Heart left ventricle (tissue), 13 donors: ENCODE measurements at regions not wholly inside any gene's neighbourhood (a gene's known extent, or its start where the extent isn't known, plus 50 kb on each side); places are given as distances from the start of the nearest gene placed in this dataset.

ENCODE experiments used
- POLR2A ChIP-seq, 2 donors: fragments of 450-650 bp; IDR thresholded peaks; one replicate each; pipeline ENCODE4 v1.6.1; 2017; ENCODE audit warnings: antibody characterized with exemption in 2 of 2, mild to moderate bottlenecking in 2 of 2, moderate library complexity in 2 of 2
- TF ChIP-seq, protein P1 (sequence below), 12 donors: fragments of 200-600 bp; sonication (generic) in 4 of 12; IDR thresholded peaks; one replicate each; pipeline versions ENCODE4 v1.5.0 to v1.8.0; 2018 to 2022; ENCODE audit warnings: antibody characterized with exemption in 12 of 12, mild to moderate bottlenecking in 5 of 12
- donor health status: ischemic (EF 13 %, LVEDD 7.1; RV severe dilation, severe dysfunction).
- donor health status: DM: no; HTN: yes; CAD: no.
- donor health status: DM: no; HTN: no; CAD: no.
- donor health status: ischemic (EF 25% LVEDD 6.9; RV normal size, moderate dysfunction).
- donor health status: ischemic (EF 25% LVEDD 5.7; RV mildly dilated, moderate dysfunction).
- donor health status: ischemic (EF 35%, LVEDD 5.7; RV mildly dilated, moderate dysfunction).
- donor health status: nonischemic (EF 11% LVEDD 7.7; RV severe dilation, severe dysfunction).
- donor health status: DM: yes; HTN: yes; CAD: no.
- donor health status: PGD.
- donor health status: ischemic (EF 29% LVEDD 5.4; RV normal size, mild dysfunction).
- donor health status: nonischemic (EF 23%, LVEDD 6.1; RV moderate dilation, normal function).

- TF ChIP-seq, protein P1, sequence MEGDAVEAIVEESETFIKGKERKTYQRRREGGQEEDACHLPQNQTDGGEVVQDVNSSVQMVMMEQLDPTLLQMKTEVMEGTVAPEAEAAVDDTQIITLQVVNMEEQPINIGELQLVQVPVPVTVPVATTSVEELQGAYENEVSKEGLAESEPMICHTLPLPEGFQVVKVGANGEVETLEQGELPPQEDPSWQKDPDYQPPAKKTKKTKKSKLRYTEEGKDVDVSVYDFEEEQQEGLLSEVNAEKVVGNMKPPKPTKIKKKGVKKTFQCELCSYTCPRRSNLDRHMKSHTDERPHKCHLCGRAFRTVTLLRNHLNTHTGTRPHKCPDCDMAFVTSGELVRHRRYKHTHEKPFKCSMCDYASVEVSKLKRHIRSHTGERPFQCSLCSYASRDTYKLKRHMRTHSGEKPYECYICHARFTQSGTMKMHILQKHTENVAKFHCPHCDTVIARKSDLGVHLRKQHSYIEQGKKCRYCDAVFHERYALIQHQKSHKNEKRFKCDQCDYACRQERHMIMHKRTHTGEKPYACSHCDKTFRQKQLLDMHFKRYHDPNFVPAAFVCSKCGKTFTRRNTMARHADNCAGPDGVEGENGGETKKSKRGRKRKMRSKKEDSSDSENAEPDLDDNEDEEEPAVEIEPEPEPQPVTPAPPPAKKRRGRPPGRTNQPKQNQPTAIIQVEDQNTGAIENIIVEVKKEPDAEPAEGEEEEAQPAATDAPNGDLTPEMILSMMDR (IDR thresholded peaks at IDR 0.05), result no peak
- no peak for TF ChIP-seq POLR2A (IDR thresholded peaks at IDR 0.05)
These were observed 319.4 kb upstream of the STAC start for GRCh38 chr3:36060950-36061349.
